LNCaP clone FGC (cell line): ENCODE measurements at regions not wholly inside any gene's neighbourhood (a gene's known extent, or its start where the extent isn't known, plus 50 kb on each side); places are given as distances from the start of the nearest gene placed in this dataset.

ENCODE experiments used
- DNase-seq: peaks from one replicate; pipeline ENCODE4 v3.0.0-alpha.2; 2011; ENCODE audit warnings: low read depth
- H3K4me3 ChIP-seq: 2 replicates; pipeline ENCODE4 v1.5.1; 2011; ENCODE audit warnings: mild to moderate bottlenecking, low read depth, low read length, control low read depth
- CTCF ChIP-seq: IDR thresholded peaks from 2 replicates; pipeline ENCODE4 v1.5.1; 2012; ENCODE audit warnings: mild to moderate bottlenecking; ENCODE audit not compliant: control insufficient read depth, insufficient read depth; ENCODE audit errors: extremely low read depth

GRCh38 chr14:43778937-43779639, 728.0 kb downstream of the FSCB start:
- no peak for TF ChIP-seq CTCF
- peak overlapping the region; percentile 8; the same call in 1 of the 2 replicates for H3K4me3 ChIP-seq
- peak; percentile 30 for DNase-seq

GRCh38 chr14:43778570-43778936, 728.5 kb downstream of the FSCB start:
- TF ChIP-seq CTCF = no peak
- peak overlapping the region; percentile 8; the same call in 1 of the 2 replicates for H3K4me3 ChIP-seq
- DNase-seq = peak; percentile 91

GRCh38 chr14:43765474-43765873, 741.6 kb downstream of the FSCB start:
- H3K4me3 ChIP-seq = no peak overlapping the region
- no peak for TF ChIP-seq CTCF
- DNase-seq = no peak

- no peak for DNase-seq
- TF ChIP-seq CTCF = no peak
- no peak overlapping the region for H3K4me3 ChIP-seq
Measured at GRCh38 chr14:43764433-43764832, 742.6 kb downstream of the FSCB start.

- DNase-seq = no peak
- TF ChIP-seq CTCF = no peak
- H3K4me3 ChIP-seq = no peak overlapping the region
Measured at GRCh38 chr14:43755707-43756106, 751.4 kb downstream of the FSCB start.

- DNase-seq = no peak
- H3K4me3 ChIP-seq = no peak overlapping the region
Measured at GRCh38 chr14:43754838-43755237, 752.2 kb downstream of the FSCB start.

More at GRCh38 chr14:43754838-43755237, 752.2 kb downstream of the FSCB start:
- no peak for TF ChIP-seq CTCF
